CD4-positive, CD25-positive, alpha-beta regulatory T cell (primary cell): ENCODE measurements at regions not wholly inside any gene's neighbourhood (a gene's known extent, or its start where the extent isn't known, plus 50 kb on each side); places are given as distances from the start of the nearest gene placed in this dataset.
"Not testable (repeated sequence)": the region's sequence is repeated elsewhere in the genome, so short reads cannot be mapped to it uniquely, and the experiment has no call there.

ENCODE experiments used
- ATAC-seq, 2 donors: fragments of 150-1000 bp; cut with Tn5 transposase; one replicate each; pipeline ENCODE4 v1.10.0; 2021; ENCODE audit warnings: low read depth in 2 of 2, moderate number of reproducible peaks in 2 of 2, moderate library complexity in 1 of 2
- DNase-seq, 3 donors: peaks; one replicate each; pipeline versions ENCODE4 v3.0.0 to v3.0.0-alpha.2; 2012 to 2022; ENCODE audit warnings: mixed read lengths in 1 of 3
- H3K27ac ChIP-seq: one replicate; pipeline ENCODE4 v1.7.0; 2013; ENCODE audit warnings: mild to moderate bottlenecking, low read length; ENCODE audit not compliant: insufficient read depth, poor library complexity, severe bottlenecking
- H3K27me3 ChIP-seq: one replicate; pipeline ENCODE4 v1.7.0; 2013; ENCODE audit warnings: low read length; ENCODE audit not compliant: control insufficient read depth, insufficient read depth
- H3K36me3 ChIP-seq: one replicate; pipeline ENCODE4 v1.7.0; 2013; ENCODE audit warnings: mild to moderate bottlenecking, low read length, moderate library complexity; ENCODE audit not compliant: control insufficient read depth, insufficient read depth
- H3K4me1 ChIP-seq: 2 replicates; pipeline ENCODE4 v1.7.0; 2013; ENCODE audit warnings: mild to moderate bottlenecking, low read length; ENCODE audit not compliant: insufficient read depth, control insufficient read depth, poor library complexity, severe bottlenecking
- H3K4me3 ChIP-seq: one replicate; pipeline ENCODE4 v1.7.0; 2013; ENCODE audit warnings: low read depth, mild to moderate bottlenecking, low read length, moderate library complexity
- H3K9me3 ChIP-seq, 2 experiments: 1 replicate in 1 of 2; 2 replicates in 1 of 2; pipeline ENCODE4 v1.7.0; 2013; ENCODE audit warnings: low read length in 2 of 2, mild to moderate bottlenecking in 1 of 2, moderate library complexity in 1 of 2; ENCODE audit not compliant: control insufficient read depth in 2 of 2
- H3K27ac Mint-ChIP-seq, 3 donors: one replicate each; pipeline ENCODE4 v1.8.0; 2020 to 2022; ENCODE audit warnings: mild to moderate bottlenecking in 3 of 3, mixed read lengths in 3 of 3, moderate library complexity in 2 of 3
- H3K27me3 Mint-ChIP-seq: one replicate; pipeline ENCODE4 v1.8.0; 2022; ENCODE audit warnings: mild to moderate bottlenecking, mixed read lengths
- H3K36me3 Mint-ChIP-seq: one replicate; pipeline ENCODE4 v1.8.0; 2020; ENCODE audit warnings: mixed read lengths
- H3K4me1 Mint-ChIP-seq, 4 donors: one replicate each; pipeline ENCODE4 v1.8.0; 2020 to 2022; ENCODE audit warnings: mixed read lengths in 4 of 4, mild to moderate bottlenecking in 1 of 4
- H3K4me3 Mint-ChIP-seq, 4 donors: one replicate each; pipeline ENCODE4 v1.8.0; 2020 to 2022; ENCODE audit warnings: mild to moderate bottlenecking in 4 of 4, mixed read lengths in 4 of 4, moderate library complexity in 3 of 4
- H3K9me3 Mint-ChIP-seq, 7 donors: one replicate each; pipeline ENCODE4 v1.8.0; 2020 to 2022; ENCODE audit warnings: mixed read lengths in 7 of 7, mild to moderate bottlenecking in 3 of 7, moderate library complexity in 2 of 7

DNA sequence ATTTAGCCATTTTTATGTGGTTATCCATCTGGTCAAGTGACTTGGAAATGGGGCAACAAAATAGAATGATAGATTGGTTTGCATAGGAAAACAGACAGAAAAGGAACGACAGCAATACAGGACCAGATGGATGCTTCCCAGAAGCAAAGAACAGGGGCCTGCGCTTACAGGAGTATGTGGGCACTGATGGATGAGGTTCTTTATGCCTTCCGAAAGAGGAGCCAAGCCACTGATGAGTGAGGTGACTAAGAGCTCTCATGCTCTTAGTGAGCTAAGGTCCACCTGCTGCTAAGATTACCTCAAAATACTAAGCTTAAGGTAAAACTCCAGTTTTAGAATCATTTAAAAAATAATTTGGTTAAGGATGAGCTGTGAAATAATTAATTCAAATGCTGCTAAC is 247.4 kb upstream of the FAM240B start:
- not testable (repeated sequence) for ATAC-seq, H3K27ac Mint-ChIP-seq, H3K27me3 ChIP-seq, H3K4me1 ChIP-seq, H3K36me3 ChIP-seq, H3K9me3 ChIP-seq, H3K36me3 Mint-ChIP-seq, H3K4me3 Mint-ChIP-seq, H3K27me3 Mint-ChIP-seq, H3K27ac ChIP-seq, H3K9me3 Mint-ChIP-seq, H3K4me1 Mint-ChIP-seq, H3K4me3 ChIP-seq, DNase-seq

DNA sequence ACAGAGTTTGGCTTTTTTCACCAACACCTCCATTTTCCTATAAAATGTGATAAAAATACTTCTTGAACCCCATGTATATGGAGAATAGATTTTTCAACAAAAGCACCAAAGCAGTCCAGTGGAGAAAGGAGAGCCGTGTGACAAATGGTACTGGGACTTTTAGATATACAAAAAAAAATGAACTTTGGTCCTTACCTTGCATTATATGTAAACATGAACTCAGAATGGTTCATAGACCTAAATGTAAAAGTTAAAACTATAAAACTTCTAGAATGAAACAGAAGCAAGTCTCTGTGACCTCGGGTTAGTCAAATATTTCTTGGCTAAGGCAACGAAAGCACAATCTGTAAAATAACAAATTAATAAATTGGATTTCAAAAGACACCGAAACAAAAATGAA is 239.9 kb upstream of the FAM240B start:
- DNase-seq, H3K36me3 ChIP-seq, H3K27ac ChIP-seq, H3K36me3 Mint-ChIP-seq, H3K27me3 ChIP-seq, H3K9me3 Mint-ChIP-seq, H3K4me3 ChIP-seq, H3K27me3 Mint-ChIP-seq, H3K4me3 Mint-ChIP-seq, H3K4me1 ChIP-seq, H3K4me1 Mint-ChIP-seq, ATAC-seq, H3K27ac Mint-ChIP-seq, H3K9me3 ChIP-seq: not testable (repeated sequence)

DNA sequence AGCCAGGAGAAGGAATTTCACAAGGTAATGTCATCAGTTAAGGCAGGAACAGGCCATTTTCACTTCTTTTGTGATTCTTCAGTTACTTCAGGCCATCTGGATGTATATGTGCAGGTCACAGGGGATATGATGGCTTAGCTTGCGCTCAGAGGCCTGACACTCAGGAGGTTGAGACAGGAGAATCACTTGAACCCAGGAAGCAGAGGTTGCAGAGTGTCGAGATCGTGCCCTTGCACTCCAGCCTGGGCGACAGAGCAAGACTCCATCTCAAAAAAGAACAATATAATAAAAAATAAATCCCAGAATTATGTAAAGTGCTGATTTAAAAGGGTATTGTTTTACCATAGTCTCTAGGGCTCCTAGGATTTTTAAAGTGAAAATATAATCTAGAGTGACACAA is 235.9 kb upstream of the FAM240B start:
- not testable (repeated sequence) for DNase-seq, H3K4me3 Mint-ChIP-seq, H3K36me3 Mint-ChIP-seq, H3K9me3 ChIP-seq, ATAC-seq, H3K27me3 ChIP-seq, H3K4me1 ChIP-seq, H3K9me3 Mint-ChIP-seq, H3K4me3 ChIP-seq, H3K4me1 Mint-ChIP-seq, H3K27me3 Mint-ChIP-seq, H3K36me3 ChIP-seq, H3K27ac Mint-ChIP-seq, H3K27ac ChIP-seq

DNA sequence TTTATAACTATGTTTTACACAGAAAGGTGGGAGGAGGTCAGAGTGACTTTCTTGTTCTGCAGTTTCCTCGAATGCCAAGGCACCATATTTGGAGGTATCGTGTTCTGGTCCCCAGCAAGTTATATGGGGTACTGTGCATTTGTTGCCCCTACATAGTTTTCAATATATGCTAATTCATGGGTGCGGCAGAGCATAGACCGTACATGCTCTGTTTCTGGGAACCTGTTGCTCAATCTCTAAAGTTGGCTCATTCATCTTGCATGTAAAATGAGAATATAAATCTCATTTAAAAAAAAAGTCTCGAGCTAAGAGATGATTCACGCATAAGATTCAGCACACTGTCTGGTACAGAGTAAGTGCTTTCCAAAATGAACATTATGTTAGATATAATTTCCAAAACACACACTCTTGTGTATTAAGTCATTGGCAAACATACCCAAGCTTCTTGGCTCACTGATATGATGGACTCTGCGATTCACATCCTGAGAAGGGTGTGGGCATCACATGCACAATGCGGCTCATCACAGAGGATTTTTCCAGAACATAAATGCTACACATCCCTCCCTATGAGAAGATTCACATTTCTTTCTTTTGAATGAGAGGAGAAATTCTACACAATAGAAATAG is 232.9 kb upstream of the FAM240B start:
- ATAC-seq, H3K4me3 Mint-ChIP-seq, H3K27ac ChIP-seq, H3K4me3 ChIP-seq, DNase-seq, H3K4me1 ChIP-seq, H3K36me3 ChIP-seq, H3K4me1 Mint-ChIP-seq, H3K9me3 Mint-ChIP-seq, H3K27ac Mint-ChIP-seq, H3K9me3 ChIP-seq, H3K36me3 Mint-ChIP-seq, H3K27me3 ChIP-seq, H3K27me3 Mint-ChIP-seq: not testable (repeated sequence)

DNA sequence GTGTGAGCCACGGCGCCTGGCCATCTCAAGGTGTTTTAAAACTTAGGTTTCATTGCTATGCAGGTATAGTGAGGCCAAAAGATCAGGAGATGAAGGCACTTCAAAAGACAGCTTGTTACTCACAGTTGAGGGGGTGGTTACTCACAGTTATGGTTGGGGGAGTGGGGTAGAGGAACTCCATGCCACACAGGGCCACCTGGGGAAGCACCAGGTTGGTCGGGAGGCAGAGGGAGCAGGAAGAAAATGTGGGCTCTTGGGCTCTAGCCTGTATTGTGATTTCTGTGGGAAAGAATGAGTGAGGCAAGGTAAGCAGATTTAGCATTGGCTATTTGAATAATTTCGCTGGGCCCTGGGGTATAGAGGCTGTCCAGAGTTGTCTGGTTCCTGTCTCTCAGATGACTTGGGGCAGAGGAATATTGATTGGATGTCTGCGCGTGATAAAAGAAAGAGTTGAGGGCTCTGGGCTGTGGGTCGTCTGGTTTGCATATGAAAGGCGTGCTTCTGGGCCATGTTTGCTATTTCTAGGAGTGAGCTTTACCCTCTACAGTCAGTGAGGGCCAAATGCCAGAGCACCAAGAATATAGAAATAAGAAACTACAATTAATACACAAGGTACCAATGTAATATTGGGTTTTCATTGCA is 226.1 kb upstream of the FAM240B start:
- not testable (repeated sequence) for ATAC-seq

DNA sequence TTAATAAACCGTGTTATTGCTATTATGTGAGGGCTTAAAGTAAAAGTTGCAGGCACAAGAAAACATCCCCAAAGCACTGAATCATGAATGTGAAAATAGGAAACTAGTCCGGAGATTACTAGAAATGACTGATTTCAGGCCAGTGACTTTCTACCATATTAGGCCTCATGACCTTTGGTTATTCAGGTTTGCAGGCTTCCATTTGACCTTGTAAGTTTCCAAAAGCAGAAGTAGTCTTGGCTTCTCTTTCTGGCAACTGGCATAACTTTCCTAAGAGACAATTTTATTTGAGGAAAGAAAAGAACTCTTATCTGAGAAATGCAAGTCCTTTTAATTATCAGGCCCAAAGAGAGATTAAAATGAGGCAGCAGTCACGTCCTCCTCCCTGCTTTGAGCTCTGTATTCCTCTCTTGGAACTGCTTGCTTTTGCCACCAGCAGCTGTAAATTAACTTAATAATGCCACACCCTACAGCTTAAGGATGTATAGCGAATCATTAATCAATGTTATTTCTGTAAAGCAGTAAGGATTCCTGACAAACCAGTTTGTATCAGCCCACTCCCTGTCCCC is 225.0 kb upstream of the FAM240B start:
- not testable (repeated sequence) for H3K27ac ChIP-seq, H3K27me3 Mint-ChIP-seq, H3K4me3 Mint-ChIP-seq, H3K27me3 ChIP-seq, H3K36me3 ChIP-seq, H3K36me3 Mint-ChIP-seq, H3K4me1 Mint-ChIP-seq, H3K4me1 ChIP-seq, H3K9me3 Mint-ChIP-seq, ATAC-seq, H3K27ac Mint-ChIP-seq, H3K9me3 ChIP-seq, DNase-seq, H3K4me3 ChIP-seq

More for the DNA sequence above, 226.1 kb upstream of the FAM240B start:
- H3K27ac Mint-ChIP-seq, H3K4me3 Mint-ChIP-seq, H3K4me1 ChIP-seq, DNase-seq, H3K9me3 Mint-ChIP-seq, H3K36me3 Mint-ChIP-seq, H3K4me1 Mint-ChIP-seq, H3K9me3 ChIP-seq, H3K27me3 Mint-ChIP-seq, H3K27ac ChIP-seq, H3K27me3 ChIP-seq, H3K4me3 ChIP-seq, H3K36me3 ChIP-seq: not testable (repeated sequence)

DNA sequence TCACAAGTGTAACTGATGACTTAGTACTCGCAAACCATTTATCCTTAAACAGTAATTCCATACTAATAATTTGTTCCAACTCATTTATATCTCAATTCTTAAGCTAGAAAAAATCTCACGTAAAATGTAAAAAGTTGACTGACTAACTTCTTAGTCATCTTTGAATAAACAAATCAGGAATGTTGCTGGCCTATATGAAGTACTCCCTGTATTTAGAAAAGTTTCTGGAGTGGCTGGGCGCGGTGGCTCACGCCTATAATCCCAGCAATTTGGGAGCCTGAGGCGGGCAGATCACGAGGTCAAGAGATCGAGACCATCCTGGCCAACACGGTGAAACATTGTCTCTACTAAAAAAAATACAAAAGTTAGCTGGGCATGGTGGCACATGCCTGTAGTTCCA is 220.6 kb upstream of the FAM240B start:
- H3K4me3 ChIP-seq, H3K4me1 Mint-ChIP-seq, H3K36me3 Mint-ChIP-seq, H3K27ac Mint-ChIP-seq, H3K36me3 ChIP-seq, H3K9me3 Mint-ChIP-seq, H3K27me3 ChIP-seq, H3K4me1 ChIP-seq, H3K4me3 Mint-ChIP-seq, ATAC-seq, H3K27me3 Mint-ChIP-seq, DNase-seq, H3K9me3 ChIP-seq, H3K27ac ChIP-seq: not testable (repeated sequence)

DNA sequence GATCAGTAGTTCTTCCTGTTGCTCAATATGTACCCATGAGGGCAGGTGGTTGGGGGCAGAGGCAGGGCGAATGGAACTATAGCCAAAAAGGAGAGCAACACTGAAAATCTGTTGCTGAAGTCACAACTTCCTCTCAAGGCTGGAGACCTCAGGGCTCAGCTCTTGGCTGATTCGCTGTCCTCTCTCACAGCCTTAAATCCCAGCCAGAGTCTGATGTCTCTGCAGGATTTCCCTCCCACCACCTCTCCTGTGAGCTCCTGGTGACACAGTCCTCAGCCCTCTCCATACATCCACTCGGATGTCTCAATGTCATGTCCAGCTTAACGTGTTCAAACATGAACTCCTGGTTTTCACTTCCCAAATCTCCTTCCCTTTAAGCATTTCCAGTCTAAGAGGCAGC is 218.7 kb upstream of the FAM240B start:
- ATAC-seq, H3K9me3 Mint-ChIP-seq, H3K27ac ChIP-seq: not testable (repeated sequence)

More for the DNA sequence above, 218.7 kb upstream of the FAM240B start:
- not testable (repeated sequence) for H3K9me3 ChIP-seq, H3K27me3 ChIP-seq, H3K4me1 ChIP-seq, DNase-seq, H3K36me3 Mint-ChIP-seq, H3K27me3 Mint-ChIP-seq, H3K4me1 Mint-ChIP-seq, H3K4me3 Mint-ChIP-seq, H3K4me3 ChIP-seq, H3K27ac Mint-ChIP-seq, H3K36me3 ChIP-seq
